SH-SY5Y (cell line): ENCODE measurements at regions not wholly inside any gene's neighbourhood (a gene's known extent, or its start where the extent isn't known, plus 50 kb on each side); places are given as distances from the start of the nearest gene placed in this dataset.

ENCODE experiments used
- GATA2 ChIP-seq: IDR thresholded peaks from 2 replicates; pipeline ENCODE4 v1.6.1; 2011; ENCODE audit warnings: mild to moderate bottlenecking, low read depth, low read length
- GATA3 ChIP-seq: IDR thresholded peaks from 2 replicates; pipeline ENCODE4 v1.6.1; 2011; ENCODE audit warnings: low read depth, mild to moderate bottlenecking, low read length, moderate library complexity

DNA sequence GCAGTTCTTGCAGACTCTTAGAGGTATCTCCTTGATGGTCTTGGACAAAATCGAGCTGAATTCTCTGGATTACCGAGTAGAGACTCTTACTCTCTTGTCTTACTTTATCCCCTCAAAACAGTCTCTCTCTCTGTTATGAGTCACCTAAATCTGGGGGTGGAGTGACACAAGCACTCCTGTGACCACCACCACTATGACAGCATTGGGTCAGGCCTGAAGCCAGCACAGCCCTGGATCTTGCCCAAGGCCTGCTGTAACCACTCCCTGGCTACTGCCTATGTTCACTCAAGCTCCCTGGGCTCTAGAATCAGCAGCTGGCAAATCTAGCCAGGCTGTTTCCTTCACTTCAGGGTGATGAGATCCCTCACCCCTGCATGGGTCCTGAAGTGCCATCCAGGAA is 662.5 kb downstream of the LUZP2 start:
- TF ChIP-seq GATA2 (no peak), GATA3 (no peak)

DNA sequence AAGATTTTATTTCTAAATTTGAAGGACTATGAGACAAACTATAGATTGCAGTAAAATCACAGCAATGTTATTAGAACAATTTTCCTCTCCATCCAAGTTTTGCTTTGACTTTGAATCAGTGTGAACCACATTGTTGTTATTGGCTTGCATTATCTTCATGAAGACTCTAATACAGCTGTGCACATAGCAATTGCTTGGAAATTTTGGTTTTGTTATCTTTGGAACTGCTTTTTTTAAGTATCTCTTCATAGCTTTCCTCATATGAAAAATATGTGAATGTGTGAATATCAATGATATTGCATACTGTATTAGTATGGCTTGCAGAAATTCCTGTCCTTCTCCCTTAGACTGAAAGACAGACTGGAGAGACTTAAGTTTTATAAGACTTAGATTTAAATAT is 666.6 kb downstream of the LUZP2 start:
- TF ChIP-seq GATA2 (no peak), GATA3 (no peak)

DNA sequence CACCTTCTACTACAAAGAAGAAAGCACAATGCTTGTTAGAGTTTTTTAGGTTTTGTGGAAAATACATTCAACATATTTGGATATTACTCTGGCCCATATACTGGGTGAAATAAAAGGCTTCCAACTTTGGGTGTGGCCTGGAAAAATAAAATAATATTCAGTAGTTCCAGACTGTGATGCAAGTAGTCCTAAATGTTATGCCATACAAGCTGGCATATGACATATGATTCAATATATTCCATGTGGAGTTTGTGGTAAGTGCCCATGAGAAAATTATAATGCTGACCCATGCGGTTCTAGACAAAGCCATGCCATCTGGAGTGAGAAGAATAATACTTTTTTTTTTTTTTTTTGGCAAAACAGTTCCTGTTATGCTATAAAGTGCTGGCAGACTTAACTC is 683.3 kb downstream of the LUZP2 start:
- no peak for TF ChIP-seq GATA3
- no peak for TF ChIP-seq GATA2

DNA sequence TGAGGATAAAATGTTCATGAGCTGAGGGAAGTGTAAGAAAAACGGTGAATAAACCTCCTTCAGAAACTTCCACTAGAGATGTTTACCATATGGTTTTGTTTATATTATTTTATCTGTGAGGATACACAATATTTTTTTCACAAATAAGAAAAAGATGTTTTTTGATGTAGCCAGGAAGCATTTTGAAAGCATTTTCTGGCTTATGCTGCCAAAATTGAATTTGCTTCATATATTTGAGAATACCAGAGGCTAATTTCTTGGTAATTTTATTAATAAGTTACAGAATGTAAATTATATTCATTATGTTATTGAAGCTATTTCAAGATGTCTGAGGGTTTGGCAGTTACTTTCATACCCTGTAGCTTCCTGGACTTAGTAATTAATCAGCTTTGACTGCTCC is 686.6 kb downstream of the LUZP2 start:
- TF ChIP-seq GATA3: no peak
- TF ChIP-seq GATA2: no peak

DNA sequence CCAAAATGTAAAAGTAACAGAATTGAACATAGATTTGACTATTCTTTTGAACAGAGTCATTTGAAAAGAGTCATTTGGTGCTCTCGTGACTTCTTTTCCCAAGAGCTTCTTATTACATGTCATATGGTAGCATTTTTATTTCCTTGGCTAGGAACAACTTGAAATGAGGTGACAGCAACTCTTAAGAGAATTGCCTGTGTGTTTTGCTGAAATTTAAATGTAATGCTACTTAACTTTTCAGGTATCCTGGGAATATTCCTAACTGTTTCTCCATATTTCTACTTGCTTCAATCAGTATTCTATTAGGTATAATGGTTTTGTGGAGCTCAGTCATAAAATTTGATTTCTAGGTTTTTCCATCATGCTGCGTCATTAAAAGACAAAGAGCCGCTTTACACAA is 700.7 kb downstream of the LUZP2 start:
- no peak for TF ChIP-seq GATA2

DNA sequence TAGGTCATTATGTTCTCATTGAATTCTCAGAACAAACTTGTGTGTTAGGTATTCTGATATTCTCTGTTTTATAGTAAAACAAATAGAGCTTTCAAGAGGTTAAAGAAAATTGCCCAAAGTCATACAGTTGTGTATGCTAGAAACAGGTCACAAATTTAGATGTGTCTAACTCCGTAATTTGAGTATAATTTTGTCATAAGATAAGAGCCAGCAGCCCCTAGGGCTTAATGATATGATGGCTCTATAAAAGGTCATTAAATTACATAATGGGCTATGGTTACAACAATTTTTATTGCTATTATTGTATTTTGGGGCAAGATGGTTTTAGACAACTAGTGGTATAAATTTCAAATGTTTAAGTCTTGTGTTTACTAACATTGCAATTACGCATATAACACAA is 701.9 kb downstream of the LUZP2 start:
- no peak for TF ChIP-seq GATA3
- no peak for TF ChIP-seq GATA2

DNA sequence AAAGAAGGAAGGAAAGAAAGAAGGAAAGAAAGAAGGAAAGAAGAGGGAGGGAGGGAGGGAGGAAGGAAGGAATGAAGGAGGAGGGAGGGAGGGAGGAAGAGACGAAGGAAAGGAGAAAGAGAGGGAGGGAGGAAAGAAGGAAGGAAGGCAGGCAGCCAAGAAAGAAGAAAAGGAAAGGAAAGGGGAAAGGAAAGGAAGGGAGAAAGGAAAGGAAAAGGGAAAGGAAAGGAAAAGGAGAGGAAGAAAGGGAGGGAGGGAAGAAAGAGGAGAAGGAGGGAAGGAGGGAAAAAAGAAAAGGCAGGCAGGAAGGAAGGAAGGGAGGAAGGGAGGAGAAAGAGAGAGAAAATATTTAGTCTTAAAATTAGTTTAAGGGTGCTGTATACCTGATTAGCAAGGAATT is 704.1 kb downstream of the LUZP2 start:
- TF ChIP-seq GATA2 (no peak), GATA3 (no peak)

DNA sequence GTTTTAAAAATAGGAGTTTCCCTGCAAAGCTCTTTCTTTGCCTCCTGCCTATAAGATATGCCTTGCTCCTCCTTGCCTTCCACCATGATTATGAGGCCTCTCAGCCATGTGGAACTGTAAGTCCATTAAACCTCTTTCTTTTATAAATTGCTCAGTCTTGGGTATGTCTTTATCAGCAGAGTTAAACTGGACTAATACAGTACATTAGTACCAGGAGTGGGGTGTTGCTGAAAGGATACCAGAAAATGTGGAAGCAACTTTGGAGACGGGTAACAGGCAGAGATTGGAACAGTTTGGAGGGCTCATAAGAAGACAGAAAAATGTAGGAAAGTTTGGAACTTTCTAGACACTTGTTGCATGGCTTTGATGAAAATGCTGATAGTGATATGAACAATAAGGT is 709.9 kb downstream of the LUZP2 start:
- no peak for TF ChIP-seq GATA2
- TF ChIP-seq GATA3: no peak

DNA sequence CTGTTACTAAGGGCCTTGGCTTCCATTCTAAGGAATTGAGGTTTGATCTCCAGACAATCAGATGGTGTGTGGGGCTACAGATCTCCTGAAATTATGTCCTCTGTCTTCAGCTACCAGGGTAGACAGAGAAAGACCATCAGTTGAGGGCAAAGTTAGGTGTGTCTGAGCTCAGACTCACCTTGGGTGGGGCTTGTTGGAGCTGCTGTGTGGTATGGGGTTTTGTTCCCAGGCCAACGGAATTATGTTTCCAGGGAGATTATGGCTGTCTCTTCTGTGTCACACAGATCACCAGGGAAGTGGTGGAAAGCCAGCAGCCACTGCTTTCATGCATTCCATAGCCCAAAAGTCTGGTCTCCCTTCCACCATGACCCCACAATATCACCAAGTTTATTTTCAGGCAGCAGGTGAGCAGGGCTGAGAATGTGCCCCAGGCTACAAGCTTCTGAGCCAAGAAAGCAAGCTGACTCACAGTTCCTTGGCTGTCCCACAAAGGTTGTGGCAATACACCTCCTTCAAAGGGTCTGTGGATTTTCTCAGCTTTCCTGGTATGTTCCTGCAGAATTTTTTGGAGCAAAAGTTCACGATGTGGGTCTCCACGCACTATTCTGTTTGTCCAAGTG is 714.9 kb downstream of the LUZP2 start:
- TF ChIP-seq GATA3 (no peak), GATA2 (no peak)

DNA sequence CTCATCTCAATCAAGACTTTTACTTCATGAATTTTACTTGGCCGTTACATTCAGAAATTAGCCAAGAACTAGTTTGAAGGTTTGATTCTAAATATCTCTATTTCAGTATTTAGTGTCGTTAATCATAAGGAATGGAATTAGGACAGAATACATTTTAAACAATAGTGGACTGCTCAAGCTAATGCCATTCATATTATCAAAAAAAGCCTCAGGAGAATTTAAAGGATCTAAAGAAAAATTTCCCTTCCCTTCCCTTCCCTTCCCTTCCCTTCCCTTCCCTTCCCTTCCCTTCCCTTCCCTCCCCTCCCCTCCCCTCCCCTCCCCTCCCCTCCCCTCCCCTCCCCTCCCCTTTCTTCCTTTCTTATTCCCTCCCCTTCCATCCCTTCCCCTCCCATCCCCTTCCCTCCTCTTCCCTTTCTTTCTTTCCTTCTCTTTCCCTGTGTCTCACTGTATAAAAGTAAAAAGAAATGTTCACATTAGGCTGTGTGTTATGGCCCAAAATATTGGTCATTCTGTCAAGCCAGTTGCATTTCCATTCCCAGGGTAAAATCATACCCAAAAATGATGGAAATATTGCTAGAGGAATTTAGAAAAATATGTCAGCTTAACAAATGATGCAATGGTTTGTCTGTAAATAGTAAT is 717.8 kb downstream of the LUZP2 start:
- TF ChIP-seq GATA2 (no peak), GATA3 (no peak)

DNA sequence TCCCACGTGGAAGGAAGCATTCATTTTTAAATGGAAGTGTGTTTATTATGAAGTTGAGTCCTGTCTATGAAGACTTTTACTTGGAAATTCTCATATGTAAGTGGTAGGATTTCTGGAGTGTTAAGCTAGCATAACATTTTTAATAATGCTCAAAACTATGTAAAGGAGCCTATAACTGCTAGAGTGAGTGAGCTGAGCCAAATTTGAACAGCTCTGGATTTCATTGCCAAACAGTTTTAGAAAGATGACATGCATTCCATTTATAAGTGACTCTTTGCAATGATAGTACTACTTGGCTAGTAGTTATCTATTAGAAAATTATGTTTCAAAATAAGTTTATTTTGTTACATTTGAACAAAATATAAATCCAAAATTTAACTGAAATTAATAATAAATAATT is 721.2 kb downstream of the LUZP2 start:
- TF ChIP-seq GATA3: no peak
- TF ChIP-seq GATA2: no peak

DNA sequence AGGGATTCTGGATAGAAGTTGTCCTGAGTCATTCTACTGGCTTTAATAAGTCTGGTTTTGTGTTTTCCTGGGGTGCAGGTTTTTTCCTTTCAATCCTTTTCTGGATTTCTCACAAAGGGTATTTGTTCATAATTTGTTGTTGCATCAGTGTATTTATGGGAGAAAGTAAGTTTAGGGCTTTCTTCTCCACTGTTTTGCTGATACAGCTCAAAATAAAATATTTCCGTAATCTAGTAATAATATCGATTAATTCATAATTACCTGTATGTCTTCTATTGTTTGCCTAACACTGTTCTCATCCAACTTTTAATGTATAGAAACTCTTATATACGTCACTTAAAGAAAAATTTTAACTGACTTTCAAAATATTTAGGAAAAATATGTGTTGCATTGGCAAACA is 728.2 kb downstream of the LUZP2 start:
- TF ChIP-seq GATA3: no peak
- no peak for TF ChIP-seq GATA2

DNA sequence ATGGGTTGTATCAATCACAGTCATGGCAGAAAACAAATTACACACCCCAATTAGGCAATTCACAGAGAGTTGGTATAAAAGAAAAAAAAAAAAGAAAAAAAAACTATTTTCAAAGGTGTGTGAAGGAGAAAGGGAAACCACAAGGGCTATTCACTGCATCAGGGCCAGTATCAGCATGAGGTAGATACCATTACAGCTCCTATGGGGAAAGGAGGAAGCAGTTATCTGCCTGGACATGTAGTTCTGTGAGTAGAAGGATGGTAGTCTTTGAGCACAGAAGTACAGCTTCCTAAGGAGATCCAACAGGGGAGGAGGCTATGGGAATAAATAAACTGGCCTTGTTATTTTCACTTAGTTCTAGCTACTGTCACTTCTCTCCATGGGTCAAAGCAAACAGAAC is 746.1 kb downstream of the LUZP2 start:
- no peak for TF ChIP-seq GATA2

DNA sequence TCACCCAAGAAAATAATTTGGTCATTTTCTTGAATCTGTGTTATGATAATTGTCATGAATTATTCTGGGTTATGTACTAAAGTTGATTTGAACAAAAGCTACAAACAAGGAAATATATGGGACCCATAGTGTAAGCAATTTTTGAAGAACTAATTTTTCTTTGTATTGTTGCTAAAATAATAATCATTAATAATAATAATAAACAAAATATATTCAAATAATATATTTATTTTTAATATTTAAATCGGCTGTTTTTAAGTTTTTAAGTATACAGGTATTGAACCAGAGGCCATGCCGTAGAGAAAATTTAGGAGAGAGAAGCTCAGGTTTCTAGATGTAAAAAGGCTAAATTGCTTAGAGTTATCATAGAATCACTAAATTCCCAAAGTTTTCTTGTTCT is 747.3 kb downstream of the LUZP2 start:
- TF ChIP-seq GATA3 (no peak), GATA2 (no peak)

DNA sequence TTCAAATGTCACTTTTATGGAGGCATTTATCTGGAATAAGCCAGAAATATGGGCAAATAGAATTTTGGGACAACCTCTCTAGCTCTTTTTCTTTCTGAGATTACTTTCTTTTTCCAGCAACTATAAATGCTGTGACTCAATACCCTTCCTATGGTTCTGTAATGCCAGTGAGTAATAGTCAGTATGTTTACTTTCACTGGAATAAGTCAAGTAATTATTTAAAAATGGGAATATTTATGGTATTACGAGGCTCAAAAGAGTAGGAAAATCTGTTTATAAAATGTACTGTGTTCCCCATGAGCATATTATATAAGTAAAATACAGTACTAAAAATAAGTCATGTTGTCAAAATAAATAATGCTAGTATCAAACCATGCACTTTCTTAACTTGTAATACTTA is 750.5 kb downstream of the LUZP2 start:
- TF ChIP-seq GATA2 (no peak), GATA3 (no peak)

DNA sequence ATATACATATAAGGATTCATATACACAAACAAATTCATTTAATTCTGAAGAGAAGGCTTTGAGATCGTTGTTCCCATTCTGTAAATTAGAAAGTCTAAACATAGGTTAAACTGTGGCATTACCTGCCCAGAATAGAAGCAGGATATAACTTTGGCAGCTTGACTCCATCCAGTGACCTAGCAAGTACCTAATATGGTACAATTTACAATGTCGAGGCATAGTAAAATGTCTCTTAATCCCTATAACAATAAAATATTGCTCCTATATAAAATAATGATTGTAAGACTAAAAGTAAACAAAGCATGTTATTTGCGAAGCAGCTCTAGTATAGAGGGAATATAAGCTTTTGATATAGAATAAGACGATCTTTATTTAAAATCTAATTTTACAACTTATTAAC is 756.0 kb downstream of the LUZP2 start:
- TF ChIP-seq GATA2: no peak
- no peak for TF ChIP-seq GATA3

DNA sequence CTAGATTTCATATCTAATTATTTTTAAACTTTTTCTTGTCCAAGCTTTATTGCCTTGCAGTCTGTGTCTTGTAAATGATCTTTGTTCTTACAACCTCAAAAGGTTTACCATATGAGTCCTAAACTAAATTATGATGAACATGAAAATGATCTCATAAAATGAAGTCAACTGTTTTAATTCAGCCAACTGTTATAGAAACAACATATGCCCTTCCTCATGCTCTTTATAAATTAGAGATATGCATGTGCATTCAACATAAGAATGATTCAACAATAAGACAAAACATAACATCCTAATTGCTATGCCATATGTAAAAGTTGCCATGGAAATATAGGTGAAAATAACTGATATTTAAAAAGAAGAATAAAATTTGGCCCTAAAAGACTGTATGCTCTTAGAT is 774.4 kb downstream of the LUZP2 start:
- TF ChIP-seq GATA3 (no peak), GATA2 (no peak)
